Caco-2 (cell line): ENCODE measurements at regions not wholly inside any gene's neighbourhood (a gene's known extent, or its start where the extent isn't known, plus 50 kb on each side); places are given as distances from the start of the nearest gene placed in this dataset.

ENCODE experiments used
- BruUV-seq: library from RNA; stranded (reverse); fragments of 400-500 nt; replicated peaks from 2 replicates; lab custom pipeline; 2021; lab: Mats Ljungman, UMichigan
- CTCF ChIA-PET: fragments of 300-600 bp; sonication (Branson Sonifier 250); formaldehyde crosslinking; loops from one replicate; lab custom pipeline; 2022; ENCODE audit warnings: antibody characterized with exemption; lab: Charles Lee
- POLR2A ChIA-PET: fragments of 300-600 bp; sonication (Branson Sonifier 250); formaldehyde crosslinking; loops from one replicate; lab custom pipeline; 2022; ENCODE audit warnings: antibody characterized with exemption; lab: Charles Lee
- DNase-seq, 2 experiments: peaks; one replicate each; pipeline versions ENCODE4 v3.0.0 to v3.0.0-alpha.2; 2020 to 2022
- H3K27me3 ChIP-seq: replicated peaks from 2 replicates; pipeline ENCODE4 v1.6.0; 2011; ENCODE audit warnings: low read length; ENCODE audit not compliant: control insufficient read depth, insufficient read depth
- H3K36me3 ChIP-seq: 2 replicates; pipeline ENCODE4 v1.5.1; 2011; ENCODE audit warnings: low read length; ENCODE audit not compliant: control insufficient read depth, insufficient read depth
- H3K4me1 ChIP-seq: fragments of 250-450 bp; sonication (Bioruptor Pico); 2 replicates; pipeline ENCODE4 v1.5.1; 2020; ENCODE audit warnings: mild to moderate bottlenecking
- H3K4me3 ChIP-seq: 2 replicates; pipeline ENCODE4 v1.5.1; 2011; ENCODE audit warnings: low read depth, mild to moderate bottlenecking, control low read depth, low read length
- H3K9me3 ChIP-seq: fragments of 250-450 bp; sonication (Bioruptor Pico); 2 replicates; pipeline ENCODE4 v1.5.1; 2020; ENCODE audit warnings: mild to moderate bottlenecking, moderate library complexity
- H3K27ac Mint-ChIP-seq: one replicate; pipeline ENCODE4 v1.8.0; 2022; ENCODE audit warnings: mixed read lengths; ENCODE audit not compliant: unreplicated experiment
- H3K27me3 Mint-ChIP-seq: one replicate; pipeline ENCODE4 v1.8.0; 2022; ENCODE audit warnings: mixed read lengths; ENCODE audit not compliant: insufficient read depth, unreplicated experiment
- H3K36me3 Mint-ChIP-seq: one replicate; pipeline ENCODE4 v1.8.0; 2022; ENCODE audit warnings: mild to moderate bottlenecking, mixed read lengths; ENCODE audit not compliant: insufficient read depth, unreplicated experiment
- H3K4me1 Mint-ChIP-seq: one replicate; pipeline ENCODE4 v1.8.0; 2022; ENCODE audit warnings: low read depth, mixed read lengths; ENCODE audit not compliant: unreplicated experiment
- H3K4me3 Mint-ChIP-seq: one replicate; pipeline ENCODE4 v1.8.0; 2022; ENCODE audit warnings: mild to moderate bottlenecking, moderate library complexity, mixed read lengths; ENCODE audit not compliant: unreplicated experiment
- H3K9me3 Mint-ChIP-seq: one replicate; pipeline ENCODE4 v1.8.0; 2022; ENCODE audit warnings: mixed read lengths; ENCODE audit not compliant: unreplicated experiment
- CTCF ChIP-seq, 2 experiments: fragments of 200-600 bp in 1 of 2; IDR thresholded peaks; 1 replicate in 1 of 2; 2 replicates in 1 of 2; pipeline versions ENCODE4 v1.5.1 to v1.8.0; 2011 to 2022; ENCODE audit warnings: antibody characterized with exemption in 1 of 2, control low read depth in 1 of 2, inconsistent platforms in 1 of 2, low read depth in 1 of 2, low read length in 1 of 2, mild to moderate bottlenecking in 1 of 2, moderate library complexity in 1 of 2; ENCODE audit not compliant: insufficient read depth in 1 of 2, severe bottlenecking in 1 of 2, unreplicated experiment in 1 of 2
- intact Hi-C: fragments of 100-400 bp; cut with micrococcal nuclease; formaldehyde crosslinking; loops from one replicate; pipeline ENCODE4 v1.10.0; 2022; ENCODE audit not compliant: unreplicated experiment

- no peak for DNase-seq
- H3K36me3 ChIP-seq: no peaks in the 10 kb centered on the region
- Mint-ChIP-seq H3K4me1 (no peaks in the 10 kb centered on the region), H3K27ac (no peak overlapping the region), H3K36me3 (no peaks in the 10 kb centered on the region), H3K27me3 (no peaks in the 10 kb centered on the region), H3K4me3 (no peak overlapping the region), H3K9me3 (no peaks in the 10 kb centered on the region)
- H3K4me3 ChIP-seq: no peak overlapping the region
- no peaks in the 10 kb centered on the region for H3K4me1 ChIP-seq
- no peak for TF ChIP-seq CTCF (IDR thresholded peaks at IDR 0.05; ENCODE audit: insufficient read depth in 1 of 2, low read depth in 1 of 2, low read length in 1 of 2, severe bottlenecking in 1 of 2, unreplicated experiment in 1 of 2)
- H3K9me3 ChIP-seq: no peaks in the 10 kb centered on the region
- ChIA-PET CTCF (no interaction called here), POLR2A (no interaction called here)
- intact Hi-C loops: no loop called here
- no peaks in the 10 kb centered on the region for H3K27me3 ChIP-seq
- no TSS peak for BruUV-seq
These were observed 129.2 kb upstream of the TNR start for GRCh38 chr1:175872588-175872987.

- ChIA-PET POLR2A (interaction anchor here (0.6 kb wide), 1 partner anchor 207 kb away, joined by 3 read pairs; no protein-coding TSS in a partner anchor), CTCF (no interaction called here)
- Histone ChIP-seq H3K4me1 (no peaks in the 10 kb centered on the region), H3K27me3 (no peaks in the 10 kb centered on the region), H3K9me3 (no peaks in the 10 kb centered on the region), H3K36me3 (no peaks in the 10 kb centered on the region), H3K4me3 (no peak overlapping the region)
- Mint-ChIP-seq H3K27ac (no peak overlapping the region), H3K4me3 (no peak overlapping the region), H3K27me3 (no peaks in the 10 kb centered on the region), H3K4me1 (no peaks in the 10 kb centered on the region), H3K36me3 (no peaks in the 10 kb centered on the region), H3K9me3 (no peaks in the 10 kb centered on the region)
- TF ChIP-seq CTCF (IDR thresholded peaks at IDR 0.05; ENCODE audit: insufficient read depth in 1 of 2, low read depth in 1 of 2, low read length in 1 of 2, severe bottlenecking in 1 of 2, unreplicated experiment in 1 of 2): no peak
- no TSS peak for BruUV-seq
- DNase-seq: no peak
- intact Hi-C loops: no loop called here
These were observed 128.3 kb upstream of the TNR start for GRCh38 chr1:175871647-175872046.

- no TSS peak for BruUV-seq
- Histone ChIP-seq H3K9me3 (no peaks in the 10 kb centered on the region), H3K4me1 (peaks cover 6% of the 10 kb centered on the region; the same call in 1 of the 2 replicates), H3K36me3 (no peaks in the 10 kb centered on the region), H3K4me3 (no peak overlapping the region), H3K27me3 (no peaks in the 10 kb centered on the region)
- H3K9me3 Mint-ChIP-seq: no peaks in the 10 kb centered on the region
- ChIA-PET POLR2A (no interaction called here), CTCF (no interaction called here)
- no peaks in the 10 kb centered on the region for H3K36me3 Mint-ChIP-seq
- no peak overlapping the region for H3K4me3 Mint-ChIP-seq
- no peak overlapping the region for H3K27ac Mint-ChIP-seq
- intact Hi-C loops: no loop called here
- no peaks in the 10 kb centered on the region for H3K27me3 Mint-ChIP-seq
- H3K4me1 Mint-ChIP-seq: peaks cover 12% of the 10 kb centered on the region
- no peak for TF ChIP-seq CTCF (IDR thresholded peaks at IDR 0.05; ENCODE audit: insufficient read depth in 1 of 2, low read depth in 1 of 2, low read length in 1 of 2, severe bottlenecking in 1 of 2, unreplicated experiment in 1 of 2)
- no peak for DNase-seq
These were observed 126.8 kb upstream of the TNR start for GRCh38 chr1:175870217-175870616.
